ENCODE measurements at regions not wholly inside any gene's neighbourhood (a gene's known extent, or its start where the extent isn't known, plus 50 kb on each side); places are given as distances from the start of the nearest gene placed in this dataset.

- TF ChIP-seq CREB5 (CRISPR knock-in tag; IDR thresholded peaks at IDR 0.05; ENCODE audit: low read depth) = no peak
- TF ChIP-seq ZFP30 (CRISPR knock-in tag; IDR thresholded peaks at IDR 0.05) = no peak
- TF ChIP-seq BACH2 (CRISPR knock-in tag; IDR thresholded peaks at IDR 0.05; ENCODE audit: borderline replicate concordance) = no peak
- TF ChIP-seq GLIS3 (CRISPR knock-in tag; IDR thresholded peaks at IDR 0.05) = no peak
- no peak for TF ChIP-seq ARNTL (CRISPR knock-in tag; IDR thresholded peaks at IDR 0.05; ENCODE audit: borderline replicate concordance, low read depth)
- TF ChIP-seq ZFP3 (CRISPR knock-in tag; IDR thresholded peaks at IDR 0.05) = no peak
- no peak for TF ChIP-seq OSR1 (CRISPR knock-in tag; IDR thresholded peaks at IDR 0.05)
- TF ChIP-seq ISL1 (CRISPR knock-in tag; IDR thresholded peaks at IDR 0.05) = no peak
- no peak for TF ChIP-seq SNAI2 (CRISPR knock-in tag; IDR thresholded peaks at IDR 0.05)
Observed at GRCh38 chr1:196136396-196136795, 471.8 kb downstream of the KCNT2 start.
